ENCODE measurements at regions not wholly inside any gene's neighbourhood (a gene's known extent, or its start where the extent isn't known, plus 50 kb on each side); places are given as distances from the start of the nearest gene placed in this dataset.

- TF ChIP-seq, protein P1, sequence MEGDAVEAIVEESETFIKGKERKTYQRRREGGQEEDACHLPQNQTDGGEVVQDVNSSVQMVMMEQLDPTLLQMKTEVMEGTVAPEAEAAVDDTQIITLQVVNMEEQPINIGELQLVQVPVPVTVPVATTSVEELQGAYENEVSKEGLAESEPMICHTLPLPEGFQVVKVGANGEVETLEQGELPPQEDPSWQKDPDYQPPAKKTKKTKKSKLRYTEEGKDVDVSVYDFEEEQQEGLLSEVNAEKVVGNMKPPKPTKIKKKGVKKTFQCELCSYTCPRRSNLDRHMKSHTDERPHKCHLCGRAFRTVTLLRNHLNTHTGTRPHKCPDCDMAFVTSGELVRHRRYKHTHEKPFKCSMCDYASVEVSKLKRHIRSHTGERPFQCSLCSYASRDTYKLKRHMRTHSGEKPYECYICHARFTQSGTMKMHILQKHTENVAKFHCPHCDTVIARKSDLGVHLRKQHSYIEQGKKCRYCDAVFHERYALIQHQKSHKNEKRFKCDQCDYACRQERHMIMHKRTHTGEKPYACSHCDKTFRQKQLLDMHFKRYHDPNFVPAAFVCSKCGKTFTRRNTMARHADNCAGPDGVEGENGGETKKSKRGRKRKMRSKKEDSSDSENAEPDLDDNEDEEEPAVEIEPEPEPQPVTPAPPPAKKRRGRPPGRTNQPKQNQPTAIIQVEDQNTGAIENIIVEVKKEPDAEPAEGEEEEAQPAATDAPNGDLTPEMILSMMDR (IDR thresholded peaks at IDR 0.05), result no peak
- TF ChIP-seq NPAS2 (CRISPR knock-in tag; IDR thresholded peaks at IDR 0.05; ENCODE audit: borderline replicate concordance) (no peak), NR3C1 (IDR thresholded peaks at IDR 0.05) (no peak), POLR2A (IDR thresholded peaks at IDR 0.05; ENCODE audit: low read length) (no peak)
- TF ChIP-seq, protein P2, sequence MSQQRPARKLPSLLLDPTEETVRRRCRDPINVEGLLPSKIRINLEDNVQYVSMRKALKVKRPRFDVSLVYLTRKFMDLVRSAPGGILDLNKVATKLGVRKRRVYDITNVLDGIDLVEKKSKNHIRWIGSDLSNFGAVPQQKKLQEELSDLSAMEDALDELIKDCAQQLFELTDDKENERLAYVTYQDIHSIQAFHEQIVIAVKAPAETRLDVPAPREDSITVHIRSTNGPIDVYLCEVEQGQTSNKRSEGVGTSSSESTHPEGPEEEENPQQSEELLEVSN (IDR thresholded peaks at IDR 0.05; ENCODE audit: borderline replicate concordance, low read depth), result no peak
Observed at GRCh38 chr4:28151314-28151713, 1290.7 kb downstream of the STIM2 start.
